Uterus (tissue), 2 donors: ENCODE measurements at regions not wholly inside any gene's neighbourhood (a gene's known extent, or its start where the extent isn't known, plus 50 kb on each side); places are given as distances from the start of the nearest gene placed in this dataset.

Source experiments
- POLR2A ChIP-seq, 2 donors: fragments of 450-650 bp; IDR thresholded peaks; one replicate each; pipeline ENCODE4 v1.6.1; 2016; ENCODE audit warnings: antibody characterized with exemption in 2 of 2, mild to moderate bottlenecking in 1 of 2, moderate library complexity in 1 of 2
- TF ChIP-seq, protein P1 (sequence below), 4 experiments: fragments of 200-600 bp in 2 of 4; fragments of 450-650 bp in 2 of 4; sonication (generic) in 2 of 4; IDR thresholded peaks; one replicate each; pipeline ENCODE4 v1.5.1; 2016 to 2019; ENCODE audit warnings: antibody characterized with exemption in 4 of 4, mild to moderate bottlenecking in 2 of 4, moderate library complexity in 1 of 4

- TF ChIP-seq, protein P1, sequence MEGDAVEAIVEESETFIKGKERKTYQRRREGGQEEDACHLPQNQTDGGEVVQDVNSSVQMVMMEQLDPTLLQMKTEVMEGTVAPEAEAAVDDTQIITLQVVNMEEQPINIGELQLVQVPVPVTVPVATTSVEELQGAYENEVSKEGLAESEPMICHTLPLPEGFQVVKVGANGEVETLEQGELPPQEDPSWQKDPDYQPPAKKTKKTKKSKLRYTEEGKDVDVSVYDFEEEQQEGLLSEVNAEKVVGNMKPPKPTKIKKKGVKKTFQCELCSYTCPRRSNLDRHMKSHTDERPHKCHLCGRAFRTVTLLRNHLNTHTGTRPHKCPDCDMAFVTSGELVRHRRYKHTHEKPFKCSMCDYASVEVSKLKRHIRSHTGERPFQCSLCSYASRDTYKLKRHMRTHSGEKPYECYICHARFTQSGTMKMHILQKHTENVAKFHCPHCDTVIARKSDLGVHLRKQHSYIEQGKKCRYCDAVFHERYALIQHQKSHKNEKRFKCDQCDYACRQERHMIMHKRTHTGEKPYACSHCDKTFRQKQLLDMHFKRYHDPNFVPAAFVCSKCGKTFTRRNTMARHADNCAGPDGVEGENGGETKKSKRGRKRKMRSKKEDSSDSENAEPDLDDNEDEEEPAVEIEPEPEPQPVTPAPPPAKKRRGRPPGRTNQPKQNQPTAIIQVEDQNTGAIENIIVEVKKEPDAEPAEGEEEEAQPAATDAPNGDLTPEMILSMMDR (IDR thresholded peaks at IDR 0.05) = no peak
- TF ChIP-seq POLR2A (IDR thresholded peaks at IDR 0.05) = no peak
Measured at GRCh38 chr1:30589083-30589482, 134.3 kb downstream of the MATN1 start.
